Neuronal stem cell (in vitro differentiated cells): ENCODE measurements at regions not wholly inside any gene's neighbourhood (a gene's known extent, or its start where the extent isn't known, plus 50 kb on each side); places are given as distances from the start of the nearest gene placed in this dataset.
"Not testable (repeated sequence)": the region's sequence is repeated elsewhere in the genome, so short reads cannot be mapped to it uniquely, and the experiment has no call there.

ENCODE experiments used
- DNase-seq: peaks from one replicate; pipeline ENCODE4 v3.0.0-alpha.2; 2013; ENCODE audit warnings: low spot score
- H2AFZ ChIP-seq: one replicate; pipeline ENCODE4 v1.6.1; 2013; ENCODE audit warnings: mild to moderate bottlenecking, low read length, inconsistent platforms
- H2AK5ac ChIP-seq: 2 replicates; pipeline ENCODE4 v1.6.1; 2013; ENCODE audit warnings: low read depth, mild to moderate bottlenecking, inconsistent platforms, low read length, moderate library complexity, mixed read lengths
- H2BK120ac ChIP-seq: 2 replicates; pipeline ENCODE4 v1.6.1; 2013; ENCODE audit warnings: low read depth, mild to moderate bottlenecking, inconsistent platforms, low read length, moderate library complexity, mixed read lengths
- H2BK12ac ChIP-seq: one replicate; pipeline ENCODE4 v1.6.1; 2013; ENCODE audit warnings: low read length, inconsistent platforms
- H2BK15ac ChIP-seq: 2 replicates; pipeline ENCODE4 v1.6.1; 2013; ENCODE audit warnings: mild to moderate bottlenecking, low read length, inconsistent platforms, mixed read lengths
- H2BK5ac ChIP-seq: one replicate; pipeline ENCODE4 v1.6.1; 2013; ENCODE audit warnings: inconsistent platforms, mild to moderate bottlenecking, low read length, moderate library complexity
- H3K14ac ChIP-seq: one replicate; pipeline ENCODE4 v1.6.1; 2013; ENCODE audit warnings: low read length, inconsistent platforms
- H3K18ac ChIP-seq: 2 replicates; pipeline ENCODE4 v1.6.1; 2013; ENCODE audit warnings: low read length, inconsistent platforms
- H3K23ac ChIP-seq: 2 replicates; pipeline ENCODE4 v1.6.1; 2013; ENCODE audit warnings: low read depth, mild to moderate bottlenecking, mixed read lengths, low read length, inconsistent platforms; ENCODE audit not compliant: poor library complexity
- H3K27ac ChIP-seq: replicated peaks from 3 replicates; pipeline ENCODE4 v1.5.1; 2013; ENCODE audit warnings: low read length, inconsistent platforms
- H3K27me3 ChIP-seq, 3 experiments: 2 replicates each; pipeline ENCODE4 v1.6.1; 2013; ENCODE audit warnings: low read length in 3 of 3, mild to moderate bottlenecking in 2 of 3, inconsistent platforms in 1 of 3, low read depth in 1 of 3, mixed read lengths in 1 of 3, moderate library complexity in 1 of 3; ENCODE audit not compliant: control insufficient read depth in 3 of 3, insufficient read depth in 3 of 3
- H3K36me3 ChIP-seq, 2 donors: replicated peaks in 1 of 2; 2 replicates each; pipeline ENCODE4 v1.6.1; 2013; ENCODE audit warnings: low read length in 2 of 2; ENCODE audit not compliant: control insufficient read depth in 2 of 2, insufficient read depth in 2 of 2
- H3K4ac ChIP-seq: 2 replicates; pipeline ENCODE4 v1.6.1; 2013; ENCODE audit warnings: inconsistent platforms, mild to moderate bottlenecking, low read length, moderate library complexity
- H3K4me1 ChIP-seq, 2 donors: 1 replicate in 1 of 2; 2 replicates in 1 of 2; pipeline ENCODE4 v1.6.1; 2013; ENCODE audit warnings: low read length in 2 of 2, low read depth in 1 of 2; ENCODE audit not compliant: control insufficient read depth in 2 of 2, insufficient read depth in 1 of 2
- H3K4me2 ChIP-seq: one replicate; pipeline ENCODE4 v1.6.1; 2013; ENCODE audit warnings: mild to moderate bottlenecking, low read length, inconsistent platforms; ENCODE audit not compliant: insufficient read depth, poor library complexity, severe bottlenecking
- H3K4me3 ChIP-seq, 2 donors: 2 replicates each; pipeline ENCODE4 v1.5.1; 2013; ENCODE audit warnings: low read length in 2 of 2, mild to moderate bottlenecking in 2 of 2, inconsistent platforms in 1 of 2, moderate library complexity in 1 of 2
- H3K79me1 ChIP-seq: one replicate; pipeline ENCODE4 v1.6.1; 2013; ENCODE audit warnings: low read depth, mild to moderate bottlenecking, inconsistent platforms, low read length, moderate library complexity
- H3K9ac ChIP-seq: one replicate; pipeline ENCODE4 v1.6.1; 2013; ENCODE audit warnings: mild to moderate bottlenecking, low read depth, low read length, inconsistent platforms; ENCODE audit not compliant: poor library complexity
- H3K9me3 ChIP-seq, 2 donors: replicated peaks in 1 of 2; 2 replicates each; pipeline versions ENCODE3 to v1.6.1; 2013; ENCODE audit warnings: low read length in 2 of 2, mild to moderate bottlenecking in 2 of 2, inconsistent platforms in 1 of 2, low read depth in 1 of 2, mixed read lengths in 1 of 2, moderate library complexity in 1 of 2; ENCODE audit not compliant: control insufficient read depth in 2 of 2, insufficient read depth in 1 of 2
- H4K8ac ChIP-seq: one replicate; pipeline ENCODE4 v1.6.1; 2013; ENCODE audit warnings: low read depth, mild to moderate bottlenecking, inconsistent platforms, low read length, moderate library complexity
- H4K91ac ChIP-seq: one replicate; pipeline ENCODE4 v1.6.1; 2013; ENCODE audit warnings: low read length, low read depth, mild to moderate bottlenecking, inconsistent platforms; ENCODE audit not compliant: poor library complexity
- WGBS, 2 donors: extraction: QIAGEN DNeasy Blood & Tissue Kit; methylation state at CpG; one replicate each; pipeline ENCODE4 v1.1.7; 2013; ENCODE audit warnings: missing lambda C conversion rate in 2 of 2, mixed read lengths in 1 of 2; ENCODE audit not compliant: insufficient read length in 2 of 2, insufficient replicate concordance in 1 of 2; ENCODE audit errors: extremely low coverage in 2 of 2; 5-methylcytosine and 5-hydroxymethylcytosine counted together

DNA sequence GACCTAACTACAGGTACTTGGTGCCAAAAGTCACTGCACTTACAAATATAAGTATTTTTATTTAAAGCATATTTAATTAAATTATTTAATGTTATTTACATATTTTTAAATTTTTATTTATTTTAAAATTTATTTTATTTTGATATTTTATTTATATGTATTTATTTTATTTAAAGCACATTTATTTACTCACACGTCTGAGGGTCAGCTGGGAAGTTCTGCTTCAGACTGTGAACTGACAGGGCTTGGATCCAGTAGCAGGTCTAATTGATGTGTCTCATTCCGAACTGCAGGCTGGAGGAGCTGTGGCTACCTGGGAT, 392.5 kb downstream of the GBA3 start:
- no peak overlapping the region for H3K23ac ChIP-seq
- H3K18ac ChIP-seq: no peak overlapping the region
- H2BK120ac ChIP-seq: no peak overlapping the region
- H3K27me3 ChIP-seq: no peaks in the 10 kb centered on the region
- H2AFZ ChIP-seq: no peak overlapping the region
- no peak overlapping the region for H3K4me2 ChIP-seq
- WGBS, 2 donors: no CpG with 5 or more reads among the region's 2 CpGs
- no peak for DNase-seq
- peaks cover 0 to 9% of the 10 kb centered on the region in 2 donors for H3K9me3 ChIP-seq
- no peaks in the 10 kb centered on the region for H3K79me1 ChIP-seq
- no peak overlapping the region for H2AK5ac ChIP-seq
- peaks cover 0 to 1% of the 10 kb centered on the region in 2 donors for H3K4me1 ChIP-seq
- H3K9ac ChIP-seq: no peak overlapping the region
- H3K4me3 ChIP-seq: no peak overlapping the region
- H4K8ac ChIP-seq: no peak overlapping the region
- H3K4ac ChIP-seq: no peak overlapping the region
- no peak overlapping the region for H2BK5ac ChIP-seq
- H3K27ac ChIP-seq: no peak overlapping the region
- H4K91ac ChIP-seq: no peak overlapping the region
- H3K36me3 ChIP-seq: no peaks in the 10 kb centered on the region
- no peak overlapping the region for H2BK15ac ChIP-seq
- no peak overlapping the region for H2BK12ac ChIP-seq
- H3K14ac ChIP-seq: no peak overlapping the region

DNA sequence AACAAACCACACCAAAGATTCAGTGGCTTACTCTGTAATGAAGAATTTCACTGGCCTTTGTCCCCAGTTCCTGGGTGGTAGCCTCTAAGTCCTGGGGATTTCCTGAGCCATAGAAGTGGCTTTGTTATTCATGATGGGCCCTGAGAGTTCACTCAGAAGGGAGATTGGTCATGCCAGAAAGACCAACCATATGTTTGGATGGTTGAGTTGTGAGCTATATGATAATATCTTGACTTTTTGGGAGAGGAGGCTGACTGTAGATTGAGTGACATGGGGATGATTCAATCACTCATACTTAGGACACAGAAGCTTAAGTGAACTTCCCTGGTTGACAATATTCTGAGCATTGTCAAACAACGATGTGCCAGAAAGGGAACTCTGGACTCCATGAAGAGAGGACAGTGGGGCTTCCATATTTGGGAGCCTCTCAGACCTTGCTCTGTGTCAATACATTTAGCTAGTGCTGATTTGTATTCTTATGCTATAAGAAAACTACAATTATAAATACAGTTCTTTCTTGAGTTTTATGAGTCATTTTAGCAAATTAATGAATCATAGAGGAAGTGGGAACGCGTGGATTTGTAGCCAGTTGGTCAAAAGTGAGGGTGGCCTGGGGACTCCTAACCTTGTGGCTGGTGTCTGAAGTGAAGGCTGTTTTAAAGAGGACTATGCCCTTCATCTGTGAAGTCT, 392.0 kb downstream of the GBA3 start:
- no CpG with 5 or more reads among the region's 3 CpGs for WGBS, 2 donors
- H3K4me2 ChIP-seq: no peak overlapping the region

DNA sequence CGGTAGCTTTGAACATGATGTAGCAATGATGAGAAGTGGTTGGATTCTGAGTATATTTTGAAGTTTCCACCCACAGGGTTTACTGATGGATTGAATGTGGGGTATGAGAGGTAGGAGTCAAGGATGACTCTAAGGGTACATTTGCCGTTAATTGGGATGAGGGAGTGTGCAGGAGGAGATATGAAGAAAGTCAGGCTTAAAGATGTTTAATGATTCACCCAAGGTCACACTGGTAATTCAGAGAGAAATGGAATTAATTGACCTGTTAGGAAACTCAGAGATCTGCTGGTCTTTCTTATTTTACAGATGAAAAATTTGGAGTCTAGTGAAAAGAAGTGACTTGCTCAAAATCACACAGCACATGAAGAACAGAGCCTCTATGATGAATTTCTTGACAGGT, 390.7 kb downstream of the GBA3 start:
- Histone ChIP-seq H2AK5ac (no peak overlapping the region), H2BK120ac (no peak overlapping the region), H3K9me3 (peaks cover 4 to 24% of the 10 kb centered on the region in 2 donors), H3K4me3 (no peak overlapping the region), H3K27ac (no peak overlapping the region), H3K36me3 (no peaks in the 10 kb centered on the region), H3K18ac (no peak overlapping the region), H2BK15ac (no peak overlapping the region), H3K79me1 (no peaks in the 10 kb centered on the region), H2BK5ac (no peak overlapping the region), H3K4me2 (no peak overlapping the region), H4K91ac (no peak overlapping the region), H3K27me3 (no peaks in the 10 kb centered on the region), H3K4ac (no peak overlapping the region), H3K23ac (no peak overlapping the region), H3K4me1 (peaks cover 0 to 1% of the 10 kb centered on the region in 2 donors), H2AFZ (no peak overlapping the region), H3K9ac (no peak overlapping the region), H2BK12ac (no peak overlapping the region), H3K14ac (no peak overlapping the region), H4K8ac (no peak overlapping the region)
- DNase-seq: no peak
- no CpG with 5 or more reads among the region's 2 CpGs for WGBS, 2 donors

More for the DNA sequence above, 392.0 kb downstream of the GBA3 start:
- Histone ChIP-seq H3K14ac (no peak overlapping the region), H3K9ac (no peak overlapping the region), H3K18ac (no peak overlapping the region), H3K9me3 (peaks cover 3 to 14% of the 10 kb centered on the region in 2 donors), H3K4me3 (no peak overlapping the region), H2AK5ac (no peak overlapping the region), H3K79me1 (no peaks in the 10 kb centered on the region), H3K27ac (no peak overlapping the region), H2BK15ac (no peak overlapping the region), H4K8ac (no peak overlapping the region), H4K91ac (no peak overlapping the region), H3K4me1 (peaks cover 0 to 1% of the 10 kb centered on the region in 2 donors), H2AFZ (peak overlapping the region; percentile 36), H2BK5ac (no peak overlapping the region), H3K4ac (no peak overlapping the region), H3K36me3 (no peaks in the 10 kb centered on the region), H2BK120ac (no peak overlapping the region), H3K23ac (no peak overlapping the region), H2BK12ac (no peak overlapping the region), H3K27me3 (no peaks in the 10 kb centered on the region)
- DNase-seq: no peak

DNA sequence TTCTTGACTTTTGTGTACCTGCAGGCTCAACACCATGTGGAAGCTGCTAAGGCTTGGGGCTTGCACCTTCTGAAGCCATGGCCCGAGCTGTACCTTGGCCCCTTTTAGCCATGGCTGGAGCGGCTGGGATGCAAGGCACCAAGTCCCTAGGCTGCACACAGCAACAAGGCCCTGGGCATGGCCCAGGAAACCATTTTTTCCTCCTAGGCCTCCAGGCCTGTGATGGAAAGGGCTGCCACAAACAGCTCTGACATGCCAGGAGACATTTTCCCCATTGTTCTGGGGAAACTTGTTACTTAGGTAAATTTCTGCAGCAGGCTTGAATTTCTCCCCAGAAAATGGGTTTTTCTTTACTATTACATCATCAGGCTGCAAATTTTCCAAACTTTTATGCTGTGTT, 387.4 kb downstream of the GBA3 start:
- not testable (repeated sequence) for H3K9ac ChIP-seq, H3K4ac ChIP-seq, H3K18ac ChIP-seq, H3K4me3 ChIP-seq, H2BK15ac ChIP-seq, H3K79me1 ChIP-seq, H3K14ac ChIP-seq, H3K36me3 ChIP-seq, H2BK5ac ChIP-seq, H3K4me1 ChIP-seq, H3K4me2 ChIP-seq, H3K23ac ChIP-seq, H4K91ac ChIP-seq, DNase-seq, H2AK5ac ChIP-seq, H4K8ac ChIP-seq, H3K27me3 ChIP-seq, H2BK120ac ChIP-seq, H2BK12ac ChIP-seq, H3K27ac ChIP-seq, H2AFZ ChIP-seq
- WGBS, 2 donors: no CpG with 5 or more reads among the region's 2 CpGs
- H3K9me3 ChIP-seq: peaks cover 4 to 24% of the 10 kb centered on the region in 2 donors
